Aorta (tissue), 5 donors: ENCODE measurements at regions not wholly inside any gene's neighbourhood (a gene's known extent, or its start where the extent isn't known, plus 50 kb on each side); places are given as distances from the start of the nearest gene placed in this dataset.
"Not testable (repeated sequence)": the region's sequence is repeated elsewhere in the genome, so short reads cannot be mapped to it uniquely, and the experiment has no call there.

ENCODE experiments used
- ATAC-seq: fragments of 200-7000 bp; cut with Tn5 transposase; one replicate; pipeline ENCODE4 v1.9.1; 2022; ENCODE audit warnings: moderate library complexity; ENCODE audit not compliant: low FRiP score
- DNase-seq, 2 donors: peaks; one replicate each; pipeline ENCODE4 v3.0.0-alpha.2; 2020
- H3K27ac ChIP-seq, 2 donors: one replicate each; pipeline ENCODE4 v1.5.1; 2013; ENCODE audit warnings: low read length in 2 of 2, mild to moderate bottlenecking in 2 of 2, moderate library complexity in 2 of 2, control low read depth in 1 of 2, inconsistent platforms in 1 of 2, low read depth in 1 of 2
- H3K27me3 ChIP-seq, 2 donors: one replicate each; pipeline ENCODE4 v1.6.1; 2013; ENCODE audit warnings: control low read depth in 1 of 2, low read length in 1 of 2, mild to moderate bottlenecking in 1 of 2, moderate library complexity in 1 of 2; ENCODE audit not compliant: insufficient read depth in 2 of 2, control insufficient read depth in 1 of 2
- H3K36me3 ChIP-seq, 2 donors: one replicate each; pipeline ENCODE4 v1.6.1; 2013; ENCODE audit warnings: control low read depth in 1 of 2, low read length in 1 of 2, mild to moderate bottlenecking in 1 of 2; ENCODE audit not compliant: insufficient read depth in 2 of 2, control insufficient read depth in 1 of 2
- H3K4me1 ChIP-seq, 2 donors: one replicate each; pipeline ENCODE4 v1.6.1; 2013; ENCODE audit warnings: low read length in 2 of 2, control low read depth in 1 of 2, mild to moderate bottlenecking in 1 of 2, moderate library complexity in 1 of 2; ENCODE audit not compliant: insufficient read depth in 2 of 2, control insufficient read depth in 1 of 2
- H3K4me3 ChIP-seq, 2 donors: one replicate each; pipeline ENCODE4 v1.5.1; 2013; ENCODE audit warnings: low read length in 2 of 2, control low read depth in 1 of 2, mild to moderate bottlenecking in 1 of 2
- H3K9me3 ChIP-seq: one replicate; pipeline ENCODE4 v1.6.1; 2013; ENCODE audit warnings: mild to moderate bottlenecking, low read length; ENCODE audit not compliant: control insufficient read depth
- WGBS, 2 donors: extraction: QIAGEN DNeasy Blood & Tissue Kit; methylation state at CpG; one replicate each; pipeline ENCODE4 v1.1.7; 2013; 5-methylcytosine and 5-hydroxymethylcytosine counted together
- intact Hi-C, 2 donors: fragments of 100-400 bp; cut with DNase I; formaldehyde crosslinking; loops; one replicate each; pipeline versions ENCODE4 v1.14.2 to v1.15.0; 2022
- donor health status: healthy with polysubstance abuse.
- donor health status: Bipolar disorder and iron deficiency.
- donor health status: DM: no; HTN: no; CAD: no.
- donor health status: DM: no; HTN: no; CAD: no.
- donor health status: DM: yes; HTN: yes; CAD: no.

- Histone ChIP-seq H3K36me3 (no peaks in the 10 kb centered on the region), H3K4me1 (no peaks in the 10 kb centered on the region), H3K4me3 (no peak overlapping the region), H3K27ac (no peak overlapping the region), H3K27me3 (no peaks in the 10 kb centered on the region), H3K9me3 (peaks cover 5% of the 10 kb centered on the region)
- no peak for ATAC-seq
- no peak for DNase-seq
- intact Hi-C loops: no loop called here
- WGBS, 2 donors: 68 to 84% methylated on average over 1 of the region's 1 CpG
Observed at GRCh38 chr11:87545858-87546257, 508.1 kb downstream of the TMEM135 start.

- H3K4me3 ChIP-seq: no peak overlapping the region
- no peaks in the 10 kb centered on the region for H3K4me1 ChIP-seq
- no peaks in the 10 kb centered on the region for H3K27me3 ChIP-seq
- intact Hi-C loops: no loop called here
- DNase-seq (no peak), ATAC-seq (no peak)
- peaks cover 3% of the 10 kb centered on the region for H3K9me3 ChIP-seq
- H3K27ac ChIP-seq: no peak overlapping the region
- WGBS, 2 donors: 87% methylated on average over 1 of the region's 1 CpG
- H3K36me3 ChIP-seq: peaks cover 0 to 2% of the 10 kb centered on the region in 2 donors
Observed at GRCh38 chr11:87539596-87539995, 501.9 kb downstream of the TMEM135 start.

DNA sequence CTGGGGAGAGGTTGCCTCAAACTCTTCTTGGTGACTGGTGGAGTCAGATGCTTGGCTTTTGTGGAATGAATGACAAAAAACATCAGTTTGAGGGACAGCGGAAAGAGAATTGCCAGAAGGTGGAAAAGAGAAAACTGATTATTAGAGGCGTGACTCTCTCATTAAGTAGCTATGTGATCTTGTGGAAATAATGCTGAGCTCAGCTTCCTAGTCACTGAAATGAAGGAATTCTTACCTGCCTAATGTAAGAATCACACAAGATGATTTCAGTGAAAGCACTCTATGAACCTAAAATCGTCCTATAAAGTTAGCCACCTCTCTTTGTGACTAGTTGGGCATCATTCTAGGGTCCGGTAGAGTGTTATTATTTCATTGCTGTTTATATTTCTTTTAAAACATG, 498.8 kb downstream of the TMEM135 start:
- 88 to 89% methylated on average over 4 of the region's 4 CpGs for WGBS, 2 donors
- no peak overlapping the region for H3K27ac ChIP-seq
- intact Hi-C loops: no loop called here
- H3K4me1 ChIP-seq: no peaks in the 10 kb centered on the region
- DNase-seq (no peak), ATAC-seq (no peak)
- peaks cover 0 to 3% of the 10 kb centered on the region in 2 donors for H3K27me3 ChIP-seq
- H3K9me3 ChIP-seq: no peaks in the 10 kb centered on the region
- peaks cover 0 to 2% of the 10 kb centered on the region in 2 donors for H3K36me3 ChIP-seq
- H3K4me3 ChIP-seq: no peak overlapping the region

DNA sequence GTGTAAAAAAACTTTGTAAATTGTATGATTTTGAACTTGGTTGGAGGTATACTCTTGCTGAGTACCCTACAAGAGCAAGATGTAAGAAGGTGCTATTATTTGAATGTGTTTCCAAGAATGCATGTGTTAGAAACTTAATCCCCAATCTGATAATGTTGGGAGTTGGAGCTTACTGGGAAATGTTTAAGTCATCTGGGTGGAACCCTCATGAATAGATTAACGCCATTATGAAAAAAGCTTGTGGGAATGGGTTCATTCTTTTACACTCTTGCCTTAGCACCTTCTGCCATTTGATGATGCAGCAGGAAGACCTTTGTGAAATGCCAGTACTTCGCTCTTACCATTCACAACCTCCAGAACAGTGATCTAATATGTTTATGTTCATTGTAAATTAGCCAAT, 498.3 kb downstream of the TMEM135 start:
- 90 to 95% methylated on average over 2 of the region's 2 CpGs for WGBS, 2 donors

DNA sequence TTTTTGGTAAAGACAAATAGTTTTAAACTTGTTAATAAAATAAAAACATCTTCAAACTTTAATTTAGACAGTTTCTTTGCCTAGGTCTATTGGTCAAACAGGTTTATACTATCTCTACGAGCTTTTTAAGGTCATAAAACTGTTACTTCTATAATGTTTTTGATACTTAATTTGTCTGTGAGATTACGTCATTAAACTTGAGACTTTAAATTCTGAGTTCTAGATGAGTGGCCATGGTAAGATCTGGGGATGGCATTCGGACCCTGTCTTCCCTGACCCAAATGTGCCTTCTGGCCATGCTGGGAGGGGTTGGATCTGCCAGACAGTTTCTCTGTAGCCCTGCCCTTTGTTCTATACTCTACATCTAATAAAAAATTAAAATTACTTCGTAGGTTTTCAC, 497.8 kb downstream of the TMEM135 start:
- Histone ChIP-seq H3K36me3 (peaks cover 0 to 2% of the 10 kb centered on the region in 2 donors), H3K4me1 (no peaks in the 10 kb centered on the region), H3K27ac (no peak overlapping the region), H3K27me3 (peaks cover 0 to 3% of the 10 kb centered on the region in 2 donors), H3K9me3 (no peaks in the 10 kb centered on the region), H3K4me3 (no peak overlapping the region)
- DNase-seq (no peak), ATAC-seq (no peak)
- 87 to 91% methylated on average over 4 of the region's 4 CpGs for WGBS, 2 donors
- intact Hi-C loops: no loop called here

More for the DNA sequence above, 498.3 kb downstream of the TMEM135 start:
- no peak overlapping the region for H3K27ac ChIP-seq
- intact Hi-C loops: no loop called here
- peaks cover 0 to 3% of the 10 kb centered on the region in 2 donors for H3K27me3 ChIP-seq
- no peak for ATAC-seq
- peaks cover 0 to 2% of the 10 kb centered on the region in 2 donors for H3K36me3 ChIP-seq
- no peak overlapping the region for H3K4me3 ChIP-seq
- H3K9me3 ChIP-seq: no peaks in the 10 kb centered on the region
- no peak for DNase-seq
- no peaks in the 10 kb centered on the region for H3K4me1 ChIP-seq

DNA sequence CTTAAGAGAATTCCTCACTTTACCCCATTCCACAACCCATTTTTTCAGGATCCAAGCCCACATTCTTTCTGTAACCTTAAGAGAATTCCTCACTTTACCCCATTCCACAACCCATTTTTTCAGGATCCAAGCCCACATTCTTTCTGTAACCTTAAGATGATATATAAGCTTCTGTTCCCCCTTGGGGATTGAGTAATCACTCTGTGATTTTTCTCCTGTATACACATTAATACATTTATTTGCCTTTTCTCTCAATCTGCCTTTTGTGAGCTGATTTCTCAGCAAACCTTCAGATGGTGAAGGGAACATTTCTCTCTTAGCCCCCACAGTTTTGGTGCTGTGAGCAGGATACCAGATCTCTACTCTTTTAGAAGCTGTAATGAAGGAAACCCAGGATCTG, 494.1 kb downstream of the TMEM135 start:
- H3K4me3 ChIP-seq, H3K36me3 ChIP-seq, H3K27ac ChIP-seq, H3K4me1 ChIP-seq, H3K27me3 ChIP-seq, DNase-seq, ATAC-seq, H3K9me3 ChIP-seq, intact Hi-C loops: not testable (repeated sequence)

- ATAC-seq: no peak
- intact Hi-C loops: no loop called here
- Histone ChIP-seq H3K27ac (no peak overlapping the region), H3K4me3 (no peak overlapping the region), H3K27me3 (peaks cover 0 to 3% of the 10 kb centered on the region in 2 donors), H3K4me1 (no peaks in the 10 kb centered on the region), H3K36me3 (no peaks in the 10 kb centered on the region), H3K9me3 (no peaks in the 10 kb centered on the region)
- 55 to 70% methylated on average over 1 of the region's 1 CpG for WGBS, 2 donors
- DNase-seq: no peak
Observed at GRCh38 chr11:87529486-87529885, 491.8 kb downstream of the TMEM135 start.

DNA sequence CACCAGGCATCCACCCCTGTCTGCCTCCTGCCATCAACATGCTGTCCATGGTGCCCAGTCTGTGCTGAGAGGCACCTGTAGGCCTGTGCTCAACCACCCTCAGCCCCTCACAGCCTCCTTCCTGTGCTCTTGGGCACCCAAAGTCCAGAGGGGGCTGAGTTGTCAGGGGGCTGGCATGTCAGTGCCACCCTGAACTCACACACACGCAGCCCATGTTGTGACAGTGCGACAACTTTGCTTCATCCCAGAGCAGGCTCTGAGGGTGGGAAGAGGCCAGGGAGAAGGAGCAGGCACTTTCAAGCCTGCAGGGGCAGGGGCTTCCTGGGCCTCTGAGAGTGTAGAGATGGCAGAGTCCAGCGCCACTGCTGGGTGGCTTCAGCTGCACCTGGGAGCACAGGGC, 491.0 kb downstream of the TMEM135 start:
- intact Hi-C loops: no loop called here
- ATAC-seq: peak; percentile 33
- Histone ChIP-seq H3K4me3 (no peak overlapping the region), H3K9me3 (peaks cover 3% of the 10 kb centered on the region), H3K4me1 (no peaks in the 10 kb centered on the region), H3K27ac (no peak overlapping the region), H3K36me3 (no peaks in the 10 kb centered on the region), H3K27me3 (no peaks in the 10 kb centered on the region)
- no peak for DNase-seq
- 97 to 98% methylated on average over 3 of the region's 3 CpGs for WGBS, 2 donors

DNA sequence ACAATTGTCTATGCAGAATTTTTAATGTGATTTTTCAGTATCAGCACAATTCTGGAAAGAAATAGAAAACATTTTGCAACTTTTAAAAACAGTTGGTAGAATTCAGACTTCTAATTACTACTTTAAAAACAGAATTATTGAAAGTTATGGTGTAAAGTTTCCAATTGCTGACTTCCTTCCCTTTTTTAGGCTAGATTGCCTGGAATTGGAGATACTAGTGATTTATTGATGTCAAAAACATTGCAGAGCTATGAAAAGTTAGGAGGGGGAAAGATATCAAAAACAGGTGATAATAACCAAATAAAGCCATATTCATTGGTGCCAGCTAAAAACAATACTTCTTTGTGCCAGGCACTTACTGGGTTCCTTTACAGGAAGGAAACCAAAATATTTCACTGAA, 485.5 kb downstream of the TMEM135 start:
- Histone ChIP-seq H3K9me3 (peaks cover 3% of the 10 kb centered on the region), H3K4me1 (no peaks in the 10 kb centered on the region), H3K4me3 (no peak overlapping the region), H3K36me3 (no peaks in the 10 kb centered on the region), H3K27me3 (no peaks in the 10 kb centered on the region), H3K27ac (no peak overlapping the region)
- intact Hi-C loops: no loop called here
- DNase-seq (no peak), ATAC-seq (no peak)
